ENCODE measurements at regions not wholly inside any gene's neighbourhood (a gene's known extent, or its start where the extent isn't known, plus 50 kb on each side); places are given as distances from the start of the nearest gene placed in this dataset.

DNA sequence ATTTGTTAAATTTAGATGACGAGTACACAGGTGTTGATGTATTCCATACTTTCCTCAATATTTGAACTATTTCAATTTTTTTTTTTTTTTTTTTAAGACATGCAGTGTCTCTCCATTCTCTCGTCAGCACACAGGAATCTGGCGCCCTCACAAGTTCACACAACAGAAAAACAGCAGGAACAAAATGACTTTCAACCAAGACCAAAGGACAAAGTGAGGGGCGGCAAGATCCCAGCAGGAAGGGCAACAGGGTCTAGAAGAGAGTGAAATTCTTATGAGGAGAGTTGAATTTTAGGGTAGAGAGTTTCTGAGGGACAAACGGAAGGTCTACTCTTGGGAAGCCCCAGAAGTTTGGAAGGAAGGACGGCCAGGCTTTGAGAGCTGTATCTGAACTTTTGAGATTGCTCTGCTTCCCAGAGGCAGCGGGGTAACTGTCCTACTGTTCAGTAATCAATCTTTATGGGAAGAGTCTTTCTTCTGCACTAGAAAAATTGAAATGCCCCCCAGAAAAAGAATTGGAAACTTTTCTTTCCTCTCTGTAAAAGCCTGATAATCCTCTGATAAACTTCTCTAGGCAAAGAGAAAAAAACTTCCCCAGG is 760.2 kb downstream of the RAB28 start:
- POLR2A ChIA-PET = no interaction called here
- DNase-seq (no peak), ATAC-seq (ENCODE audit: poor library complexity) (no peak)
- no peak overlapping the region for H3K4me3 Mint-ChIP-seq
- Histone ChIP-seq H3K36me3 (ENCODE audit: insufficient read depth, low read length) (no peaks in the 10 kb centered on the region), H3K4me1 (ENCODE audit: insufficient read depth, low read length) (no peaks in the 10 kb centered on the region), H3K4me3 (ENCODE audit: low read length) (no peak overlapping the region), H3K27ac (ENCODE audit: low read depth in 1 of 2, low read length in 2 of 2) (no peak overlapping the region), H3K27me3 (ENCODE audit: control insufficient read depth in 1 of 2, insufficient read depth in 2 of 2, low read length in 2 of 2) (peaks cover 0 to 11% of the 10 kb centered on the region in 2 experiments), H3K9me3 (ENCODE audit: control insufficient read depth in 1 of 2, insufficient read depth in 1 of 2, low read length in 2 of 2) (no peaks in the 10 kb centered on the region)
- TF ChIP-seq, protein P1, sequence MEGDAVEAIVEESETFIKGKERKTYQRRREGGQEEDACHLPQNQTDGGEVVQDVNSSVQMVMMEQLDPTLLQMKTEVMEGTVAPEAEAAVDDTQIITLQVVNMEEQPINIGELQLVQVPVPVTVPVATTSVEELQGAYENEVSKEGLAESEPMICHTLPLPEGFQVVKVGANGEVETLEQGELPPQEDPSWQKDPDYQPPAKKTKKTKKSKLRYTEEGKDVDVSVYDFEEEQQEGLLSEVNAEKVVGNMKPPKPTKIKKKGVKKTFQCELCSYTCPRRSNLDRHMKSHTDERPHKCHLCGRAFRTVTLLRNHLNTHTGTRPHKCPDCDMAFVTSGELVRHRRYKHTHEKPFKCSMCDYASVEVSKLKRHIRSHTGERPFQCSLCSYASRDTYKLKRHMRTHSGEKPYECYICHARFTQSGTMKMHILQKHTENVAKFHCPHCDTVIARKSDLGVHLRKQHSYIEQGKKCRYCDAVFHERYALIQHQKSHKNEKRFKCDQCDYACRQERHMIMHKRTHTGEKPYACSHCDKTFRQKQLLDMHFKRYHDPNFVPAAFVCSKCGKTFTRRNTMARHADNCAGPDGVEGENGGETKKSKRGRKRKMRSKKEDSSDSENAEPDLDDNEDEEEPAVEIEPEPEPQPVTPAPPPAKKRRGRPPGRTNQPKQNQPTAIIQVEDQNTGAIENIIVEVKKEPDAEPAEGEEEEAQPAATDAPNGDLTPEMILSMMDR (IDR thresholded peaks at IDR 0.05) = no peak
- H3K9me3 Mint-ChIP-seq = no peaks in the 10 kb centered on the region
- H3K27me3 Mint-ChIP-seq = peaks cover 61% of the 10 kb centered on the region
- intact Hi-C loops (cut with DNase I, micrococcal nuclease) = no loop called here
- H3K4me1 Mint-ChIP-seq (ENCODE audit: low read depth) = no peaks in the 10 kb centered on the region
- no peak overlapping the region for H3K27ac Mint-ChIP-seq
- no peaks in the 10 kb centered on the region for H3K36me3 Mint-ChIP-seq (ENCODE audit: low read depth)
- CTCF ChIA-PET = no interaction called here

DNA sequence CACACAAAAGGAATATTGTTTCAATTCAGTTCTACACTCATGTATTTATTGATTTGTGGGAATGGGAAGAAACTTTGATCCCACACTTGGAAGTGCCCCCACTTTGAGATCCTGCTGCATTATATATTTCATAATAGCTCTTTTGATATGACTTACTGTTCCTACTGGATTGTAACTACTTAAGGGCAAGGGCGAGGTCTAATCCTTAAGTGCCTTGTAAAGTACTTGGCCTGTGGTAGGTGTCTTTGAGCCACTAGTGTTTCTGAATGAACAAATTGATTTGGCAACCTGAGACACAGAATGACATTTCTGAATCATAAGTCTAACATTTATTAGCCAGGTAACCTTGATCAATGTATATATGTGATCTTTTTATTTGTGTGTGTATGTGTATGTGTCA is 767.2 kb downstream of the RAB28 start:
- no peak overlapping the region for H3K4me3 ChIP-seq (ENCODE audit: low read length)
- Mint-ChIP-seq H3K27ac (no peak overlapping the region), H3K36me3 (ENCODE audit: low read depth) (no peaks in the 10 kb centered on the region), H3K9me3 (peaks cover 2% of the 10 kb centered on the region), H3K27me3 (peaks cover 24% of the 10 kb centered on the region), H3K4me3 (no peak overlapping the region), H3K4me1 (ENCODE audit: low read depth) (no peaks in the 10 kb centered on the region)
- ChIA-PET CTCF (no interaction called here), POLR2A (no interaction called here)
- H3K27me3 ChIP-seq (ENCODE audit: control insufficient read depth in 1 of 2, insufficient read depth in 2 of 2, low read length in 2 of 2) = peaks cover 0 to 6% of the 10 kb centered on the region in 2 experiments
- DNase-seq = no peak
- H3K36me3 ChIP-seq (ENCODE audit: insufficient read depth, low read length) = no peaks in the 10 kb centered on the region
- H3K9me3 ChIP-seq (ENCODE audit: control insufficient read depth in 1 of 2, insufficient read depth in 1 of 2, low read length in 2 of 2) = peaks cover 0 to 5% of the 10 kb centered on the region in 2 experiments
- no peaks in the 10 kb centered on the region for H3K4me1 ChIP-seq (ENCODE audit: insufficient read depth, low read length)
- intact Hi-C loops (cut with DNase I, micrococcal nuclease) = no loop called here
- no peak overlapping the region for H3K27ac ChIP-seq (ENCODE audit: low read depth in 1 of 2, low read length in 2 of 2)
- TF ChIP-seq, protein P1 (IDR thresholded peaks at IDR 0.05) = no peak
- ATAC-seq (ENCODE audit: poor library complexity) = no peak

DNA sequence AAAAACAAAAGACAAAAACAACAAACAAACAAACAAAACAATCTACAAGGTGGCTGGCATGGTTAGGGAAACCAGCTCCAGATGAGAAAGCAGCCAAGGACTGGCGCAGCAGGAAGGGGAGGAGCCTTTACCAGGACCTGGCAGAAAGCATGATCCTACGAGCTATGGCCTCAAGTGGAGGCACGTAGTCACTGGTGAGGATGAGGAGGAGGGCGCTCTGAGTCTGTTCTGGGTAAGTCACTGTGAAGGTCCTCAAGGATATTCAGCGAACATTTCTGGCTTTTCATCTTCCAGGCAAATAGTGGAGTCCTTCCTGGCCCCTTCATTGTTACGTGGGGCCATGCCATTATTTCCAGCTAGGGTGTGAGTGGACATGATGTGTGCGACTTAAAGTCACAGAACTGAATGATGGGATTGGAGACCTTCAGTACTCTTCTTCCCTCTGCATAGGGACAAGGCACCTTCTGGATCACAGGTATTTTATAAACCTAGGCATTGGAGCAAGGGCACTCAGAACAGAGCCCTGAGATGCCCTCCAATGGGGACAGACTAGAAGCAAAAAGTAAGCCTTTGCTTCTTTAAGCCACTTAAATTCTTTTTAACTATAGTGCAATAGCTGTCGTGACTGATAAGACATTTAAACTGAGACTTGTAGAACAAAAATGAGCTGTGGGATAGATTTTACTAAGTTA is 771.3 kb downstream of the RAB28 start:
- H3K36me3 Mint-ChIP-seq (ENCODE audit: low read depth) = no peaks in the 10 kb centered on the region
- no peak overlapping the region for H3K4me3 Mint-ChIP-seq
- Histone ChIP-seq H3K27me3 (ENCODE audit: control insufficient read depth in 1 of 2, insufficient read depth in 2 of 2, low read length in 2 of 2) (no peaks in the 10 kb centered on the region), H3K9me3 (ENCODE audit: control insufficient read depth in 1 of 2, insufficient read depth in 1 of 2, low read length in 2 of 2) (peaks cover 0 to 5% of the 10 kb centered on the region in 2 experiments), H3K36me3 (ENCODE audit: insufficient read depth, low read length) (no peaks in the 10 kb centered on the region), H3K4me3 (ENCODE audit: low read length) (no peak overlapping the region), H3K27ac (ENCODE audit: low read depth in 1 of 2, low read length in 2 of 2) (no peak overlapping the region), H3K4me1 (ENCODE audit: insufficient read depth, low read length) (no peaks in the 10 kb centered on the region)
- no peak for DNase-seq
- no peaks in the 10 kb centered on the region for H3K4me1 Mint-ChIP-seq (ENCODE audit: low read depth)
- intact Hi-C loops (cut with DNase I, micrococcal nuclease) = no loop called here
- peaks cover 3% of the 10 kb centered on the region for H3K9me3 Mint-ChIP-seq
- ChIA-PET POLR2A (no interaction called here), CTCF (no interaction called here)
- peaks cover 5% of the 10 kb centered on the region for H3K27me3 Mint-ChIP-seq
- no peak for ATAC-seq (ENCODE audit: poor library complexity)
- H3K27ac Mint-ChIP-seq = no peak overlapping the region
- TF ChIP-seq, protein P1 (IDR thresholded peaks at IDR 0.05) = no peak
